ENCODE measurements at regions not wholly inside any gene's neighbourhood (a gene's known extent, or its start where the extent isn't known, plus 50 kb on each side); places are given as distances from the start of the nearest gene placed in this dataset.

DNA sequence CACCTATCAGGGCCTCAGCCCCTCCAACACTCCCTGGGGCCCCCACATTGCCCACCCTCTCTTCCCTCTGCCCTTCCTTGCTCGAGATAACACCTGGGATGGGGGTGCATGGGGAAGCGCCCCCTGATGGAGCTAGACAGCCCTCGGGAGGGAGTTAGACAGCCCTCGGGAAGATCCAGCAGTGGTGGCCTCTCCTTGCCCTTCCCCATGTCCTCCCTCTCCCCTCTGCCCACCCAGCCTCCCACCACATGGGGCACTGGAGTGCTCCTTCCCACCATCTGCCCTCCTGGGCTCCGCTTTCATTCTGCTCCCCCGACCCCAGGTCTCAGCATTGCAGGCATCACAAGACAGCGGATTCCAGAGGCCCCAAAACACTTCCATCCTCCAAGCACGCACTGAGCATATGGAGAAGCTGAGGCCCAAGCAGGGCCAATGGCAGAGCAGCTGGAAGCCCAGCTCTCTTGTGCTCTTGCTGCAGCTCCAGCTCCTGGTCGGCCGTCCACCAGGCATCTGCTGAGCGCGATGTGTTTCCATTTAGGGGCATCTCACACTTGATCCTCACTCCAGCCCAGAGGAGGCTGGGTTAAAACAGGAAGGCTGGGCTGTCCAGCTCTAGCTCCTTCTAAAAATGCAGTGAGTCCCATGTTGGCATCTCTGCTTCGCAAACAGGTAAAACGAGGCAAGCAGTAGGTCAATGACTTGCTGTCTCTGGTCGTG lies 65.6 kb downstream of the IGLL1 start:
- Histone ChIP-seq H3K4me1 (ENCODE audit: control insufficient read depth in 1 of 2, insufficient read depth in 2 of 2, low read length in 2 of 2) (peaks cover 0 to 3% of the 10 kb centered on the region in 2 experiments; a peak in 2 of 4 replicates), H3K4me3 (replicated peaks in 1 of 2; ENCODE audit: low read depth in 1 of 2, low read length in 2 of 2) (no peak overlapping the region), H3K27ac (ENCODE audit: low read depth, low read length) (no peak overlapping the region), H3K79me2 (ENCODE audit: insufficient read depth, low read length) (no peaks in the 10 kb centered on the region), H2AFZ (ENCODE audit: low read depth, low read length, poor library complexity, severe bottlenecking) (no peak overlapping the region), H3K27me3 (ENCODE audit: insufficient read depth, low read length) (no peaks in the 10 kb centered on the region), H3K9me3 (ENCODE audit: control insufficient read depth in 1 of 2, insufficient read depth in 1 of 2, low read depth in 1 of 2, low read length in 2 of 2) (no peaks in the 10 kb centered on the region), H3K36me3 (ENCODE audit: control insufficient read depth in 1 of 2, insufficient read depth in 2 of 2, low read length in 2 of 2) (no peaks in the 10 kb centered on the region), H3K9me2 (ENCODE audit: insufficient read depth) (no peaks in the 10 kb centered on the region), H3K9ac (ENCODE audit: low read length) (no peak overlapping the region), H3K4me2 (ENCODE audit: low read length) (no peak overlapping the region), H4K20me1 (ENCODE audit: insufficient read depth) (no peaks in the 10 kb centered on the region)
- ATAC-seq (peak; percentile 30), DNase-seq (ENCODE audit: low read depth, low spot score) (no peak)
- CTCF ChIA-PET: no interaction called here
- BruUV-seq (replicated peaks): no TSS peak
- POLR2A ChIA-PET: no interaction called here
- intact Hi-C loops (cut with micrococcal nuclease): no loop called here
- TF ChIP-seq FOSL1 (IDR thresholded peaks at IDR 0.05; ENCODE audit: low read depth): no peak
- TF ChIP-seq, protein P1, sequence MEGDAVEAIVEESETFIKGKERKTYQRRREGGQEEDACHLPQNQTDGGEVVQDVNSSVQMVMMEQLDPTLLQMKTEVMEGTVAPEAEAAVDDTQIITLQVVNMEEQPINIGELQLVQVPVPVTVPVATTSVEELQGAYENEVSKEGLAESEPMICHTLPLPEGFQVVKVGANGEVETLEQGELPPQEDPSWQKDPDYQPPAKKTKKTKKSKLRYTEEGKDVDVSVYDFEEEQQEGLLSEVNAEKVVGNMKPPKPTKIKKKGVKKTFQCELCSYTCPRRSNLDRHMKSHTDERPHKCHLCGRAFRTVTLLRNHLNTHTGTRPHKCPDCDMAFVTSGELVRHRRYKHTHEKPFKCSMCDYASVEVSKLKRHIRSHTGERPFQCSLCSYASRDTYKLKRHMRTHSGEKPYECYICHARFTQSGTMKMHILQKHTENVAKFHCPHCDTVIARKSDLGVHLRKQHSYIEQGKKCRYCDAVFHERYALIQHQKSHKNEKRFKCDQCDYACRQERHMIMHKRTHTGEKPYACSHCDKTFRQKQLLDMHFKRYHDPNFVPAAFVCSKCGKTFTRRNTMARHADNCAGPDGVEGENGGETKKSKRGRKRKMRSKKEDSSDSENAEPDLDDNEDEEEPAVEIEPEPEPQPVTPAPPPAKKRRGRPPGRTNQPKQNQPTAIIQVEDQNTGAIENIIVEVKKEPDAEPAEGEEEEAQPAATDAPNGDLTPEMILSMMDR (IDR thresholded peaks at IDR 0.05 in 2 of 3, conservative IDR thresholded peaks at IDR 0.05 in 1 of 3; ENCODE audit: borderline replicate concordance in 1 of 3, insufficient read depth in 1 of 3, low read depth in 2 of 3, low read length in 2 of 3): peak in 2 of 3 experiments; percentile 12 to 17; a peak in 1 of 6 replicates
- TF ChIP-seq SRF (IDR thresholded peaks at IDR 0.05; ENCODE audit: low read depth): no peak
- no peak for TF ChIP-seq CEBPB (IDR thresholded peaks at IDR 0.05; ENCODE audit: low read depth)
- no peak for TF ChIP-seq YY1 (IDR thresholded peaks at IDR 0.05; ENCODE audit: extremely low read depth, insufficient replicate concordance, low read depth, low read length)
- no peak for TF ChIP-seq ATF3 (IDR thresholded peaks at IDR 0.05)
- no peak for TF ChIP-seq POLR2A (IDR thresholded peaks at IDR 0.05; ENCODE audit: borderline replicate concordance, extremely low read depth, insufficient read depth, insufficient read length)
- no peak for TF ChIP-seq EZH2 (IDR thresholded peaks at IDR 0.05)
- no peak for TF ChIP-seq ZNF274 (IDR thresholded peaks at IDR 0.05; ENCODE audit: low read depth, low read length)
- RAD21 ChIA-PET (ENCODE audit: low non-redundant PET in 1 of 2, low total read pairs in 2 of 2, uncharacterized antibody in 2 of 2, unreplicated experiment in 2 of 2): no interaction called here
